Astrocyte (in vitro differentiated cells and primary cell): ENCODE measurements at regions not wholly inside any gene's neighbourhood (a gene's known extent, or its start where the extent isn't known, plus 50 kb on each side); places are given as distances from the start of the nearest gene placed in this dataset.

Experiments
- CTCF ChIP-seq: IDR thresholded peaks from 2 replicates; pipeline ENCODE4 v1.5.1; 2011; ENCODE audit warnings: low read depth, mild to moderate bottlenecking, inconsistent platforms, low read length, moderate library complexity; ENCODE audit not compliant: insufficient read depth
- EZH2 ChIP-seq: IDR thresholded peaks from 2 replicates; pipeline ENCODE4 v1.6.1; 2012; ENCODE audit warnings: mild to moderate bottlenecking, low read length, inconsistent platforms; ENCODE audit not compliant: insufficient read depth

GRCh38 chr6:135604035-135604860, 106.7 kb upstream of the AHI1 start:
- no peak for TF ChIP-seq CTCF
- TF ChIP-seq EZH2, result no peak
